Lung (tissue), 11 donors: ENCODE measurements at regions not wholly inside any gene's neighbourhood (a gene's known extent, or its start where the extent isn't known, plus 50 kb on each side); places are given as distances from the start of the nearest gene placed in this dataset.

ENCODE experiments used
- ATAC-seq: fragments of 200-7000 bp; cut with Tn5 transposase; one replicate; pipeline ENCODE4 v1.9.1; 2020; ENCODE audit warnings: moderate number of reproducible peaks; ENCODE audit not compliant: insufficient read depth, low FRiP score
- DNase-seq, 3 donors: peaks; one replicate each; pipeline ENCODE4 v3.0.0-alpha.2; 2013 to 2017
- H3K27ac ChIP-seq, 2 donors: one replicate each; pipeline ENCODE4 v1.5.1; 2013; ENCODE audit warnings: mild to moderate bottlenecking in 2 of 2, moderate library complexity in 2 of 2, control low read depth in 1 of 2, inconsistent platforms in 1 of 2, low read depth in 1 of 2, low read length in 1 of 2
- H3K27me3 ChIP-seq, 3 donors: one replicate each; pipeline ENCODE4 v1.5.1; 2013; ENCODE audit warnings: low read length in 2 of 3; ENCODE audit not compliant: control insufficient read depth in 3 of 3, insufficient read depth in 3 of 3
- H3K36me3 ChIP-seq, 4 donors: one replicate each; pipeline ENCODE4 v1.5.1; 2013; ENCODE audit warnings: low read length in 4 of 4, mild to moderate bottlenecking in 1 of 4, moderate library complexity in 1 of 4; ENCODE audit not compliant: control insufficient read depth in 4 of 4, insufficient read depth in 4 of 4
- H3K4me1 ChIP-seq, 5 donors: one replicate each; pipeline ENCODE4 v1.5.1; 2013; ENCODE audit warnings: low read length in 5 of 5, mild to moderate bottlenecking in 2 of 5, moderate library complexity in 1 of 5; ENCODE audit not compliant: control insufficient read depth in 5 of 5, insufficient read depth in 5 of 5
- H3K4me3 ChIP-seq: one replicate; pipeline ENCODE4 v1.5.1; 2013; ENCODE audit warnings: mild to moderate bottlenecking, control low read depth, moderate library complexity
- H3K9ac ChIP-seq, 2 donors: one replicate each; pipeline ENCODE4 v1.5.1; 2013; ENCODE audit warnings: low read length in 2 of 2, control low read depth in 1 of 2; ENCODE audit not compliant: insufficient read depth in 1 of 2
- H3K9me3 ChIP-seq, 4 donors: one replicate each; pipeline ENCODE4 v1.5.1; 2013; ENCODE audit warnings: low read length in 3 of 4, mild to moderate bottlenecking in 1 of 4, moderate library complexity in 1 of 4; ENCODE audit not compliant: control insufficient read depth in 4 of 4, insufficient read depth in 3 of 4
- CTCF ChIP-seq: IDR thresholded peaks from 2 replicates; pipeline ENCODE4 v1.5.1; 2012; ENCODE audit warnings: mild to moderate bottlenecking; ENCODE audit errors: control extremely low read depth, extremely low read depth
- WGBS, 2 donors: extraction: QIAGEN DNeasy Blood & Tissue Kit; methylation state at CpG; one replicate each; pipeline ENCODE4 v1.1.7; 2013; 5-methylcytosine and 5-hydroxymethylcytosine counted together
- donor health status: control.
- donor health status: control.
- donor health status: Bipolar disorder and iron deficiency.
- donor health status: healthy.
- donor health status: DM: yes; HTN: yes; CAD: no.

- Histone ChIP-seq H3K4me1 (peaks cover 0 to 6% (median 0%) of the 10 kb centered on the region in 5 donors), H3K4me3 (no peak overlapping the region), H3K36me3 (no peaks in the 10 kb centered on the region), H3K9me3 (no peaks in the 10 kb centered on the region), H3K9ac (no peak overlapping the region), H3K27ac (no peak overlapping the region), H3K27me3 (no peaks in the 10 kb centered on the region)
- no peak for TF ChIP-seq CTCF
- 89 to 91% methylated on average over 1 of the region's 1 CpG for WGBS, 2 donors
- DNase-seq: no peak
- ATAC-seq: no peak
Observed at GRCh38 chr12:41801261-41801660, 343.4 kb downstream of the GXYLT1 start.

GRCh38 chr12:41799671-41800070 is 345.0 kb downstream of the GXYLT1 start:
- no peak for ATAC-seq
- no peak for DNase-seq
- no peak for TF ChIP-seq CTCF
- Histone ChIP-seq H3K9ac (no peak overlapping the region), H3K27ac (no peak overlapping the region), H3K4me3 (no peak overlapping the region), H3K4me1 (peaks cover 0 to 12% (median 0%) of the 10 kb centered on the region in 5 donors), H3K27me3 (no peaks in the 10 kb centered on the region), H3K36me3 (no peaks in the 10 kb centered on the region), H3K9me3 (peaks cover 0 to 2% (median 0%) of the 10 kb centered on the region in 4 donors)
- 90 to 98% methylated on average over 3 of the region's 3 CpGs for WGBS, 2 donors

GRCh38 chr12:41795910-41796309 is 348.8 kb downstream of the GXYLT1 start:
- WGBS, 2 donors: 88 to 97% methylated on average over 5 of the region's 5 CpGs
- no peak for TF ChIP-seq CTCF
- H3K27me3 ChIP-seq: no peaks in the 10 kb centered on the region
- no peaks in the 10 kb centered on the region for H3K36me3 ChIP-seq
- ATAC-seq: no peak
- peak in 1 of 3 donors; percentile 6 for DNase-seq
- H3K4me3 ChIP-seq: no peak overlapping the region
- H3K9me3 ChIP-seq: peaks cover 0 to 5% (median 5%) of the 10 kb centered on the region in 4 donors
- H3K4me1 ChIP-seq: peaks cover 0 to 22% (median 0%) of the 10 kb centered on the region in 5 donors
- no peak overlapping the region for H3K27ac ChIP-seq
- H3K9ac ChIP-seq: no peak overlapping the region

GRCh38 chr12:41795051-41795600 is 349.5 kb downstream of the GXYLT1 start:
- Histone ChIP-seq H3K27ac (no peak overlapping the region), H3K36me3 (no peaks in the 10 kb centered on the region), H3K9me3 (peaks cover 0 to 5% (median 5%) of the 10 kb centered on the region in 4 donors), H3K9ac (no peak overlapping the region), H3K4me1 (peaks cover 0 to 22% (median 0%) of the 10 kb centered on the region in 5 donors), H3K27me3 (no peaks in the 10 kb centered on the region), H3K4me3 (no peak overlapping the region)
- no peak for TF ChIP-seq CTCF
- DNase-seq (peak; percentile 69 to 93 (median 89)), ATAC-seq (no peak)
- 42 to 50% methylated on average over 8 of the region's 8 CpGs for WGBS, 2 donors
